Duodenal mucosa (tissue), 2 donors: ENCODE measurements at regions not wholly inside any gene's neighbourhood (a gene's known extent, or its start where the extent isn't known, plus 50 kb on each side); places are given as distances from the start of the nearest gene placed in this dataset.

Experiments used
- H3K27ac ChIP-seq: one replicate; pipeline ENCODE4 v1.7.0; 2013; ENCODE audit warnings: low read depth, low read length
- H3K27me3 ChIP-seq, 2 donors: one replicate each; pipeline ENCODE4 v1.7.0; 2013; ENCODE audit warnings: low read length in 2 of 2, control low read depth in 1 of 2; ENCODE audit not compliant: insufficient read depth in 2 of 2, control insufficient read depth in 1 of 2
- H3K36me3 ChIP-seq, 2 donors: one replicate each; pipeline ENCODE4 v1.7.0; 2013; ENCODE audit warnings: low read length in 2 of 2, control low read depth in 1 of 2; ENCODE audit not compliant: insufficient read depth in 2 of 2, control insufficient read depth in 1 of 2
- H3K4me1 ChIP-seq, 2 donors: one replicate each; pipeline ENCODE4 v1.7.0; 2013; ENCODE audit warnings: low read length in 2 of 2, control low read depth in 1 of 2; ENCODE audit not compliant: insufficient read depth in 2 of 2, control insufficient read depth in 1 of 2
- H3K4me3 ChIP-seq, 2 donors: one replicate each; pipeline ENCODE4 v1.7.0; 2013; ENCODE audit warnings: low read length in 2 of 2, low read depth in 1 of 2
- H3K9ac ChIP-seq, 2 donors: one replicate each; pipeline ENCODE4 v1.7.0; 2013; ENCODE audit warnings: low read length in 2 of 2, low read depth in 1 of 2
- H3K9me3 ChIP-seq, 2 donors: one replicate each; pipeline ENCODE4 v1.7.0; 2013; ENCODE audit warnings: low read length in 2 of 2, control low read depth in 1 of 2; ENCODE audit not compliant: control insufficient read depth in 1 of 2

DNA sequence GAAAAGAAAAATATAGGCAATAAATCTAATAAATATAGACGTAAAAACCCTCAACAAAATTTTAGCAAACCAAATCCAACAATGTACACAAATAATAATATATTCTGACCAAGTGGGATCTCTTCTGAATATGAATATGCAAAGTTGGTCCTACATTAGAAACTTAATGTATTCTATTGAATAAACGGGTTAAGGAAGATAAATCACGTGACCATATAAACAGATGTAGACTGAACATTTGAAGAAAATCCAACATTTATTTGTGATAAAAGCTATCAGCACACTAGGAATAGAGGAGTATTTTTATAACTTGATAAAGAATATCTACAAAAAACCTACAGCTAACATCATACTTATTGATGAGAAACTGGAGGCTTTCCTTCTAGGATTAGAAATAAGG, 502.8 kb upstream of the KIF2B start:
- no peak overlapping the region for H3K4me3 ChIP-seq
- no peak overlapping the region for H3K9ac ChIP-seq
- no peaks in the 10 kb centered on the region for H3K27me3 ChIP-seq
- H3K4me1 ChIP-seq, result no peaks in the 10 kb centered on the region
- H3K27ac ChIP-seq, result no peak overlapping the region
- H3K36me3 ChIP-seq, result no peaks in the 10 kb centered on the region
- no peaks in the 10 kb centered on the region for H3K9me3 ChIP-seq

DNA sequence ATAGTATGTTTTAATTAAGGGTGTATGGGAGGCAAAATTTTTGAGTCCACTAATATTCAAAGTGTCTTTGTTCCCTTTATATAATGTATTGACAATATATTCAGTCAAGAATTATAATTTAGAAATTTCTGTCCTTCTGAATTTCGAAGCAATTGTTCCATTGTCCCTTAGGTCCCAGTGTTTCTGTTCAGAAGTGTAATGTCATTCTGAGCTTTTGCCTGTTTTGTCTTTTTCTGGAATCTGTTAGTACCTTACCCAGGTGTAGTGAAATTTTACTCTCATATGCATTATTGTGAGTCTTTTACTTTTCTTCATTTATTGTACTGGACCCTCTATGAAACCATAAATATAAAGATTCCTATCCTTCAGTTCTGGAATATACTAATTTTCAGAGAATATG, 505.7 kb upstream of the KIF2B start:
- H3K27ac ChIP-seq, result no peak overlapping the region
- H3K4me1 ChIP-seq, result no peaks in the 10 kb centered on the region
- no peak overlapping the region for H3K9ac ChIP-seq
- no peak overlapping the region for H3K4me3 ChIP-seq
- H3K9me3 ChIP-seq, result no peaks in the 10 kb centered on the region
- H3K27me3 ChIP-seq, result no peaks in the 10 kb centered on the region
- H3K36me3 ChIP-seq, result no peaks in the 10 kb centered on the region

DNA sequence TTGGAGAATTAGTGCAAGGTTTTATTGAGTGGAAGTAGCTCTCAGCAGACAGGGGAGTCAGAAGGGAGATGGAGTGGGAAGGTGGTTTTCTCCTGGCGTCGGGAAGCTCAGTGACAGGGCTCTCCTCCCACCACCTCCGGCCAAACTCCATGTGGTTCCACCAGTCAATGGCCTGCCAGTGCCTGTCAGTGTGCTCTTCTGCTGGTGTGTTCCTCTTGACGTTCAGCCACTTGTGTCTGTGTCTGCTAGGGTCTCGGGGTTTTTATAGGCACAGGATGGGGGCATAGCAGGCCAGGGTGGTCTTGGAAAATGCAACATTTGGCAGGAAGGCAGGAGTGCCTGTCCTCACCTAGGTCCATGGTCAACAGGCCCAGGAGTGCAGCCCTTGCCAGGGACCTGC, 506.7 kb upstream of the KIF2B start:
- Histone ChIP-seq H3K9ac (no peak overlapping the region), H3K27ac (no peak overlapping the region), H3K4me3 (no peak overlapping the region), H3K9me3 (no peaks in the 10 kb centered on the region), H3K27me3 (no peaks in the 10 kb centered on the region), H3K4me1 (no peaks in the 10 kb centered on the region), H3K36me3 (no peaks in the 10 kb centered on the region)

DNA sequence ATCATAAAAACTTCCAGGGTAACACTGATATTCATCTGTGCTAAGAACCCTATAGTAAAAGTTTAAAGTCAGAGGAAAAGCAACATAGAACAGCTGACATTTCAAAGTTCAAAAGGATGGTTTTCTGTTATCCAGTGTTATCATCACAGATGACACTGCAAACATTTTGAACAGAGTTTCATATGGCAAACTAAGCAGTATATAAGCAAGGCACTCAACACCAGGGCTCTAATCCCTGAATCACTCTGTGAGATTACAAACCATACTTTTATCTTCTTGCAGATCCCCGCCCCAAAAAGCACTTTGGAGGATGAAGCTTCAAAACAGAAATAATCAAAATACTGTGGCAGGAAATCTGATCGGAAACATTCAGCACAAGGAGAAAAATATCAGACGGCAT, 508.2 kb upstream of the KIF2B start:
- H3K36me3 ChIP-seq, result no peaks in the 10 kb centered on the region
- H3K9ac ChIP-seq, result no peak overlapping the region
- H3K9me3 ChIP-seq, result peaks cover 0 to 4% of the 10 kb centered on the region in 2 donors
- no peak overlapping the region for H3K4me3 ChIP-seq
- no peak overlapping the region for H3K27ac ChIP-seq
- H3K4me1 ChIP-seq, result no peaks in the 10 kb centered on the region
- H3K27me3 ChIP-seq, result no peaks in the 10 kb centered on the region

DNA sequence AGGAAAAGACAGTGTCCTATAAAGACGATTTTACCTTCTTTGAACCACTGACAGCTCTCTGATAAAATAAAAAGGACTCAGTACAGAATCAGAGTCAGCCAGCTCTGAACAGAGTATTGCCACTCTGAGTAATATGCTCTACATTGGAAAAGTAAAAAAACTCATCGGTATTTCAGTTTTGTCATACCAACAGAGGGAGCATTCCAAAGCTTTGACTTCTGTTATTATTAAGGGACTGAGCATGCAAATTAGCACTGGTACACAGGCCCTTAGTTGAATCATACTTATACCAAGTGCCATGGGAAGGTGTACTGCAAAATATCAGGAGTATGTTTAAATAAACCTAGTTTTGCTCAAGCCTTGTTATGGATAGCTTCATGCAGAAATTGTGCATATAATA, 509.0 kb upstream of the KIF2B start:
- Histone ChIP-seq H3K4me3 (no peak overlapping the region), H3K27ac (no peak overlapping the region), H3K27me3 (no peaks in the 10 kb centered on the region), H3K36me3 (no peaks in the 10 kb centered on the region), H3K9ac (no peak overlapping the region), H3K9me3 (peaks cover 0 to 8% of the 10 kb centered on the region in 2 donors), H3K4me1 (no peaks in the 10 kb centered on the region)

DNA sequence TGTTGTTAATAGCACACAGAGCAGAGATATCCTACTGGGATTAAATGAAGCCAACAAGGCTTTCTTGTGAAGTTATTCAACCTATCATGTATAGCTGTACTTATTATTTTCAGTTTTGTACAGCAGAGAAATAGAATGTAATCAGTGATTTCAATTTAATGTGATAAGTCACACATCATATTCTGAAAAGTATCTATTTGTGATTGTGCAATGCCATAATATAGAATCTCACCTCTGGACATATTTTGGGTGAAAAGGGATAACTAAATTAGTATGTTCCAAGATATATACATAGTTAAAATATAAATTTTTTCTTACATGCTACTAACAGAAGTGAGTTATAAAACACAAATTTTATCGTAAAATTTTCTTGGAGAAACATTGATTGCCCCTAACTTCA, 544.3 kb upstream of the KIF2B start:
- H3K9ac ChIP-seq, result no peak overlapping the region
- no peaks in the 10 kb centered on the region for H3K27me3 ChIP-seq
- H3K27ac ChIP-seq, result no peak overlapping the region
- no peak overlapping the region for H3K4me3 ChIP-seq
- no peaks in the 10 kb centered on the region for H3K36me3 ChIP-seq
- H3K4me1 ChIP-seq, result no peaks in the 10 kb centered on the region
- no peaks in the 10 kb centered on the region for H3K9me3 ChIP-seq

DNA sequence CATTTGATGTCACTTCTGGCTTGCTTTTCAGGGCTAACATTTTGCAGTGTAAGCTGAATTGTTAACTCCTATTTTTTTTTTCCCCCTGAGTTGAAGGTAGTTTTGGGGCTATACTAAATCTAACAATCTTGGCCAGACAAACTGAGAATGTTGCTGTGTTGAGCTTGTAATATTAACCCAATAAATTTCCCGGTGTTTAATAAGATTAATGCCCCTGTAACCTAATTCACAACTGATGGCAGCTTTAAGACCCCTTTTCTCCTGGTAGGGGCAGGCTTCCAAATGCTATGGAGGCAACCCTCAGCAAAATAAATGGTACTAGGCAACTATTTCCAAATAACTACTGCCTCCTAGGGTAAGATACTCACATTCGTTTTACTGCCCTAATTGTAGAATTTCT, 549.6 kb upstream of the KIF2B start:
- Histone ChIP-seq H3K36me3 (no peaks in the 10 kb centered on the region), H3K9me3 (no peaks in the 10 kb centered on the region), H3K27ac (no peak overlapping the region), H3K4me1 (no peaks in the 10 kb centered on the region), H3K4me3 (no peak overlapping the region), H3K9ac (no peak overlapping the region), H3K27me3 (no peaks in the 10 kb centered on the region)

DNA sequence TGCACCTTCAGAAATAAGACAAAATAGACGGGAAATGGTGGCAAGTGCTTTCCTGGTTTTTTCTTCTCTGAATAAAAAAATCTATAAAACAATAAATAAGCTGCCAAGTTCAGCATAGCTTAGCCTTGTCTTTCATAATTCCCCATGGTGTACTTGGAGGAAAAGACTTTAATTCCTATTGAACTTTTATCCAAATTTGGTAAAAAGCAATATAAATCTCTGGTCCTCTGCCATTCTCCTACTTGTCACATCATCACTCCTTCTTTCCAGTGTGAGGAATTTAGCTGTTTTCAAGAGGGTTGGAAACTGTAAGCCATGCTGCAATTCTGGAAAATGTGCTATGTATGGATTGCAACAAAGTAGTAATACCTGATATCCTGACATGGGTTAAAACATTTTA, 551.8 kb upstream of the KIF2B start:
- Histone ChIP-seq H3K9ac (no peak overlapping the region), H3K27ac (no peak overlapping the region), H3K4me1 (no peaks in the 10 kb centered on the region), H3K36me3 (no peaks in the 10 kb centered on the region), H3K27me3 (no peaks in the 10 kb centered on the region), H3K9me3 (no peaks in the 10 kb centered on the region), H3K4me3 (no peak overlapping the region)

DNA sequence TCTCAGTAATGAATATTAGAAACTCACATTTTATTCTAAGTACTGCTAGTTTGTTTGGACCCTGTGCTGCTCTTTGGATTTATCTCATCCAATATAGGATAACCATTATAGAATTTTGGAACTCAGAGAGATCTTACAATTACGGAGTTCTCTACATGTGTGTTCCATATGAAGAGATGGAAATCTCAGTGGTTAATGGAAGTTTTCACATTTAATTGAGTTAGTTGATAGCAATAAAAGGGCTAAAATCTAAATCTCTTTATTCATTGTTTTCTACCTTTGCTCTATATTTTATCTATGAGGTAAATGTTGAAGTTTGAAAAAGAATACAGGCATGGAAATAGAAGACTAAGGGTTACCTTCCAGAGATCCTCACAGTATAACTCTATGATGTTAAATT, 558.0 kb upstream of the KIF2B start:
- no peak overlapping the region for H3K27ac ChIP-seq
- no peak overlapping the region for H3K9ac ChIP-seq
- no peaks in the 10 kb centered on the region for H3K27me3 ChIP-seq
- no peak overlapping the region for H3K4me3 ChIP-seq
- no peaks in the 10 kb centered on the region for H3K36me3 ChIP-seq
- H3K9me3 ChIP-seq, result no peaks in the 10 kb centered on the region
- H3K4me1 ChIP-seq, result no peaks in the 10 kb centered on the region

DNA sequence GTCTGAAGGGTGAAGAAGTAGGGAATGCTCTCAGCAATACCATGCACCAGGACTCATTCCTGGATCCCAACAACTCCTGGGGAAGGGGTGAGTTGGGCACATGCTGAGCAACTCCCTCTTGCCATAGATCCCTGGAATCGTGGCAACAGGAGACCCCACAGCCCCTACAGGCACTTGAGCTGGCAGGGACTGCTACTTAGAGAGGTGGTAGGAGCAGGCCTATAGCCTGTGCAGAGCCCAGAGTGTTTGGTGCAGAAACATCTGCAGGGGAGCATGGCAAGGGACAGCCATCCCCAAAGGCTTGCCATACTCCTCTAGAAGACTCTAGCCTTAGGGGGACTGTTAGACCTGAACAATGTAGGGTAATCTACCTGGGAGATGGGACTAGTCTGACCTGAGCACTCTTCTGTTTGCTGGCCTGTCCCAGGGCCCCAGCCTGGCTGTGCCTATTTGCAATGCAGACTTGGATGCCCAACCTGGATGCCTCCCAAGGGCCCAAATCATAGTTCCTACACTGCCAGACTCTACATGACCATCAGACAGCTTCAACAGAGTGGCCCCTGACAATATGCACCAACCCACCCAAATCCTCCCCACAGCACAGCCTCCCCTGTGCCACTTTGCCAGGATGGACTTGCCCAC, 568.6 kb upstream of the KIF2B start:
- H3K9ac ChIP-seq, result no peak overlapping the region
- H3K27ac ChIP-seq, result no peak overlapping the region
- H3K27me3 ChIP-seq, result no peaks in the 10 kb centered on the region
- H3K36me3 ChIP-seq, result no peaks in the 10 kb centered on the region
- H3K4me1 ChIP-seq, result no peaks in the 10 kb centered on the region
- H3K4me3 ChIP-seq, result no peak overlapping the region
- peaks cover 0 to 14% of the 10 kb centered on the region in 2 donors for H3K9me3 ChIP-seq

DNA sequence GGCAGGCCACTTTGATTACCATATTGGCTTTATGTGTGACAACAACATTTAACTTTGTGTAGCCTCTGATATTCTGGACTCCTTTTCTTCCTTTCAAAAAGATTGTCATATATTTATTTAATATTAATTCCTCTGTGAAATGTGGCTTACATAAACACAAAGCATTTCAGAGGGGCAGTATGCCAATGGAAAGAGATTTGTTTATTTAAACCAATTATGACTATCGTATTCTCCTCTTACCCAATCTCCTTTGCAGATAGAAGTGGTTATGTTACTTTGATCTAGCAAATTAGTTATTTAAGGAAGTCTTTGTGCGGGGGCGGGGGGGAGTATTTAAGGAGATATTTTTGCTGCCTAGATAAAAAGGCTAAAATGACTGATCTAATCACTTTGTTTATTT, 573.7 kb upstream of the KIF2B start:
- peaks cover 0 to 3% of the 10 kb centered on the region in 2 donors for H3K9me3 ChIP-seq
- no peaks in the 10 kb centered on the region for H3K4me1 ChIP-seq
- no peak overlapping the region for H3K9ac ChIP-seq
- H3K27ac ChIP-seq, result no peak overlapping the region
- H3K27me3 ChIP-seq, result no peaks in the 10 kb centered on the region
- H3K36me3 ChIP-seq, result no peaks in the 10 kb centered on the region
- no peak overlapping the region for H3K4me3 ChIP-seq
